ENCODE measurements at regions not wholly inside any gene's neighbourhood (a gene's known extent, or its start where the extent isn't known, plus 50 kb on each side); places are given as distances from the start of the nearest gene placed in this dataset.

- TF ChIP-seq, protein P1, sequence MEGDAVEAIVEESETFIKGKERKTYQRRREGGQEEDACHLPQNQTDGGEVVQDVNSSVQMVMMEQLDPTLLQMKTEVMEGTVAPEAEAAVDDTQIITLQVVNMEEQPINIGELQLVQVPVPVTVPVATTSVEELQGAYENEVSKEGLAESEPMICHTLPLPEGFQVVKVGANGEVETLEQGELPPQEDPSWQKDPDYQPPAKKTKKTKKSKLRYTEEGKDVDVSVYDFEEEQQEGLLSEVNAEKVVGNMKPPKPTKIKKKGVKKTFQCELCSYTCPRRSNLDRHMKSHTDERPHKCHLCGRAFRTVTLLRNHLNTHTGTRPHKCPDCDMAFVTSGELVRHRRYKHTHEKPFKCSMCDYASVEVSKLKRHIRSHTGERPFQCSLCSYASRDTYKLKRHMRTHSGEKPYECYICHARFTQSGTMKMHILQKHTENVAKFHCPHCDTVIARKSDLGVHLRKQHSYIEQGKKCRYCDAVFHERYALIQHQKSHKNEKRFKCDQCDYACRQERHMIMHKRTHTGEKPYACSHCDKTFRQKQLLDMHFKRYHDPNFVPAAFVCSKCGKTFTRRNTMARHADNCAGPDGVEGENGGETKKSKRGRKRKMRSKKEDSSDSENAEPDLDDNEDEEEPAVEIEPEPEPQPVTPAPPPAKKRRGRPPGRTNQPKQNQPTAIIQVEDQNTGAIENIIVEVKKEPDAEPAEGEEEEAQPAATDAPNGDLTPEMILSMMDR (IDR thresholded peaks at IDR 0.05): no peak
- TF ChIP-seq POLR2AphosphoS5 (IDR thresholded peaks at IDR 0.05): no peak
These were observed 297.3 kb downstream of the GUCY2F start for GRCh38 chrX:109184506-109185139.
